Activated T-helper 1 cell treated with anti-CD3 and anti-CD28 coated beads, Interleukin-2, amount 50 U/mL, for 16 hours (primary cell): ENCODE measurements at regions not wholly inside any gene's neighbourhood (a gene's known extent, or its start where the extent isn't known, plus 50 kb on each side); places are given as distances from the start of the nearest gene placed in this dataset.

Experiments used
- DNase-seq, 2 donors: peaks; one replicate each; pipeline ENCODE4 v3.0.0-alpha.2; 2020; ENCODE audit warnings: low read depth in 1 of 2, low spot score in 1 of 2

- DNase-seq: no peak
These were observed 874.4 kb downstream of the SUCLG1 start for GRCh38 chr2:83584672-83585071.

GRCh38 chr2:83582589-83582988 lies 876.5 kb downstream of the SUCLG1 start:
- no peak for DNase-seq

GRCh38 chr2:83579507-83579906 lies 879.6 kb downstream of the SUCLG1 start:
- DNase-seq: no peak

- DNase-seq: no peak
These were observed 880.7 kb downstream of the SUCLG1 start for GRCh38 chr2:83578405-83578804.

- no peak for DNase-seq
These were observed 884.5 kb downstream of the SUCLG1 start for GRCh38 chr2:83574614-83575013.

GRCh38 chr2:83573060-83573459 lies 886.0 kb downstream of the SUCLG1 start:
- DNase-seq: no peak

- no peak for DNase-seq
These were observed 886.7 kb downstream of the SUCLG1 start for GRCh38 chr2:83572400-83572799.

- DNase-seq: no peak
These were observed 891.5 kb downstream of the SUCLG1 start for GRCh38 chr2:83567551-83567950.

- no peak for DNase-seq
These were observed 893.5 kb downstream of the SUCLG1 start for GRCh38 chr2:83565626-83566025.

- DNase-seq: no peak
These were observed 893.9 kb downstream of the SUCLG1 start for GRCh38 chr2:83565181-83565580.

GRCh38 chr2:83561592-83561991 lies 897.5 kb downstream of the SUCLG1 start:
- no peak for DNase-seq

GRCh38 chr2:83536556-83536955 lies 922.5 kb downstream of the SUCLG1 start:
- DNase-seq: no peak

- no peak for DNase-seq
These were observed 924.7 kb downstream of the SUCLG1 start for GRCh38 chr2:83534416-83534815.

GRCh38 chr2:83531206-83531826 lies 927.8 kb downstream of the SUCLG1 start:
- DNase-seq: no peak

GRCh38 chr2:83528767-83529166 lies 930.3 kb downstream of the SUCLG1 start:
- no peak for DNase-seq

- DNase-seq: no peak
These were observed 936.1 kb downstream of the SUCLG1 start for GRCh38 chr2:83522891-83523493.

GRCh38 chr2:83517727-83518368 lies 941.2 kb downstream of the SUCLG1 start:
- no peak for DNase-seq

GRCh38 chr2:83516503-83516902 lies 942.6 kb downstream of the SUCLG1 start:
- DNase-seq: no peak

- DNase-seq: no peak
These were observed 971.6 kb downstream of the SUCLG1 start for GRCh38 chr2:83487451-83487850.

GRCh38 chr2:83481436-83481835 lies 977.6 kb downstream of the SUCLG1 start:
- no peak for DNase-seq

- no peak for DNase-seq
These were observed 981.0 kb downstream of the SUCLG1 start for GRCh38 chr2:83478037-83478436.

GRCh38 chr2:83475371-83475770 lies 983.7 kb downstream of the SUCLG1 start:
- DNase-seq: no peak

GRCh38 chr2:83471655-83472054 lies 987.4 kb downstream of the SUCLG1 start:
- no peak for DNase-seq
